Ovary (tissue), 7 donors: ENCODE measurements at regions not wholly inside any gene's neighbourhood (a gene's known extent, or its start where the extent isn't known, plus 50 kb on each side); places are given as distances from the start of the nearest gene placed in this dataset.

ENCODE experiments used
- DNase-seq, 5 donors: peaks; one replicate each; pipeline ENCODE4 v3.0.0-alpha.2; 2019 to 2020
- H3K27ac ChIP-seq, 2 donors: fragments of 200-600 bp; one replicate each; pipeline versions ENCODE4 v1.5.1 to v1.8.0; 2019 to 2022
- H3K27me3 ChIP-seq: fragments of 200-600 bp; one replicate; pipeline ENCODE4 v1.8.0; 2022
- H3K36me3 ChIP-seq: fragments of 200-600 bp; sonication (generic); one replicate; pipeline ENCODE4 v1.5.1; 2019
- H3K4me1 ChIP-seq: one replicate; pipeline ENCODE4 v1.8.1; 2013; ENCODE audit warnings: mild to moderate bottlenecking, moderate library complexity; ENCODE audit not compliant: insufficient read depth
- H3K4me3 ChIP-seq: fragments of 200-600 bp; sonication (generic); one replicate; pipeline ENCODE4 v1.5.1; 2017
- H3K9me3 ChIP-seq, 2 donors: fragments of 200-600 bp in 1 of 2; sonication (generic) in 1 of 2; one replicate each; pipeline versions ENCODE4 v1.5.1 to v1.8.1; 2013 to 2019; ENCODE audit warnings: mild to moderate bottlenecking in 1 of 2, moderate library complexity in 1 of 2
- CTCF ChIP-seq, 3 donors: fragments of 450-650 bp in 2 of 3; fragments of 200-600 bp in 1 of 3; IDR thresholded peaks; one replicate each; pipeline versions ENCODE4 v1.5.1 to v1.8.0; 2016 to 2022; ENCODE audit warnings: antibody characterized with exemption in 3 of 3, mild to moderate bottlenecking in 1 of 3
- EP300 ChIP-seq: sonication (generic); formaldehyde crosslinking; IDR thresholded peaks from one replicate; pipeline ENCODE4 v1.6.1; 2017; ENCODE audit warnings: antibody characterized with exemption
- POLR2A ChIP-seq: fragments of 450-650 bp; IDR thresholded peaks from one replicate; pipeline ENCODE4 v1.6.1; 2017; ENCODE audit warnings: antibody characterized with exemption, mild to moderate bottlenecking, moderate library complexity
- WGBS, 3 donors: extraction: QIAGEN DNeasy Blood & Tissue Kit in 1 of 3; methylation state at CpG; one replicate each; pipeline versions ENCODE4 v1.1.5 to v1.1.7; 2013 to 2017; 5-methylcytosine and 5-hydroxymethylcytosine counted together
- intact Hi-C, 4 donors: fragments of 100-400 bp; cut with DNase I; formaldehyde crosslinking; loops; one replicate each; pipeline versions ENCODE4 v1.11.0 to v1.15.1; 2022 to 2023
- donor health status: DM: no; HTN: no; CAD: no; lungs with moderate emphysema.
- donor health status: DM: no; HTN: no; CAD: no.
- donor health status: Bipolar disorder and iron deficiency.
- donor health status: DM: no; HTN: no; CAD: no.
- donor health status: DM: yes; HTN: yes; CAD: no.

- Histone ChIP-seq H3K9me3 (no peaks in the 10 kb centered on the region), H3K4me3 (no peak overlapping the region), H3K36me3 (no peaks in the 10 kb centered on the region), H3K27ac (no peak overlapping the region), H3K27me3 (no peaks in the 10 kb centered on the region), H3K4me1 (no peaks in the 10 kb centered on the region)
- WGBS, 3 donors: 86 to 97% (median 92%) methylated on average over 3 of the region's 3 CpGs
- no peak for DNase-seq
- TF ChIP-seq CTCF (IDR thresholded peaks at IDR 0.05) (no peak), EP300 (no peak), POLR2A (no peak)
- intact Hi-C loops: no loop called here
Measured at GRCh38 chr4:59971952-59972351, 1228.2 kb upstream of the ADGRL3 start.

- Histone ChIP-seq H3K4me1 (no peaks in the 10 kb centered on the region), H3K4me3 (no peak overlapping the region), H3K36me3 (no peaks in the 10 kb centered on the region), H3K9me3 (no peaks in the 10 kb centered on the region), H3K27me3 (no peaks in the 10 kb centered on the region), H3K27ac (no peak overlapping the region)
- TF ChIP-seq CTCF (IDR thresholded peaks at IDR 0.05) (no peak), POLR2A (no peak), EP300 (no peak)
- whole genome bisulfite sequencing, 3 donors: 74 to 80% (median 76%) methylated on average over 1 of the region's 1 CpG
- no peak for DNase-seq
- intact Hi-C loops: no loop called here
Measured at GRCh38 chr4:59973492-59973891, 1226.6 kb upstream of the ADGRL3 start.

DNA sequence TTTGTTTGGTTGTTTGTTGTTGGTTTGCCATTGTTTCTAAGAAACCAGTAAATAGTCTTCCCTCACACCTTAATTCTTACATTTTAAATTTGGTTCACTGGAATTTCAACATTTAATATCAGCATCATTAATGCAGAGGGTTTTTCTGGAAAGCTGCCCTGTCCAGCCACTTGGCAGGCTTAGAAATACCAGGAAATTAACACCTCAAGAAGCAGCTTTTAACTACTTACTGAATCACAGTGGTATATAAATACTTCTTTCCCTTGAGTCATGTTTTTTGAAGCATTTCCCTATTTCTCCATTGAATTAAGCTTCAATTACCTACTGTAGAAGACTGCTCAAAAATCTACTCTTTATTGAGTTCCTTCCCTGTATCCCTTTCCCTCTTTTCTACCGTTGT lies 1221.1 kb upstream of the ADGRL3 start:
- H3K36me3 ChIP-seq: no peaks in the 10 kb centered on the region
- TF ChIP-seq CTCF (IDR thresholded peaks at IDR 0.05) (no peak), POLR2A (no peak), EP300 (no peak)
- no peak for DNase-seq
- no peaks in the 10 kb centered on the region for H3K27me3 ChIP-seq
- H3K9me3 ChIP-seq: no peaks in the 10 kb centered on the region
- no peak overlapping the region for H3K4me3 ChIP-seq
- 55 to 71% (median 62%) methylated on average over 1 of the region's 1 CpG for WGBS, 3 donors
- H3K4me1 ChIP-seq: no peaks in the 10 kb centered on the region
- H3K27ac ChIP-seq: no peak overlapping the region
- intact Hi-C loops: no loop called here

GRCh38 chr4:59983852-59984251 lies 1216.3 kb upstream of the ADGRL3 start:
- Histone ChIP-seq H3K9me3 (no peaks in the 10 kb centered on the region), H3K4me1 (no peaks in the 10 kb centered on the region), H3K36me3 (no peaks in the 10 kb centered on the region), H3K27me3 (no peaks in the 10 kb centered on the region), H3K27ac (no peak overlapping the region), H3K4me3 (no peak overlapping the region)
- TF ChIP-seq CTCF (IDR thresholded peaks at IDR 0.05): no peak
- TF ChIP-seq EP300: no peak
- TF ChIP-seq POLR2A: no peak
- intact Hi-C loops: no loop called here
- WGBS, 3 donors: 51 to 63% (median 55%) methylated on average over 1 of the region's 1 CpG
- DNase-seq: no peak

- TF ChIP-seq CTCF (IDR thresholded peaks at IDR 0.05): no peak
- no peak for TF ChIP-seq POLR2A
- no peak for TF ChIP-seq EP300
- H3K4me3 ChIP-seq: no peak overlapping the region
- no peak overlapping the region for H3K27ac ChIP-seq
- 75 to 91% (median 82%) methylated on average over 1 of the region's 1 CpG for WGBS, 3 donors
- H3K4me1 ChIP-seq: no peaks in the 10 kb centered on the region
- no peaks in the 10 kb centered on the region for H3K36me3 ChIP-seq
- no peaks in the 10 kb centered on the region for H3K27me3 ChIP-seq
- intact Hi-C loops: no loop called here
- no peaks in the 10 kb centered on the region for H3K9me3 ChIP-seq
- no peak for DNase-seq
Measured at GRCh38 chr4:59987289-59987688, 1212.8 kb upstream of the ADGRL3 start.
